Cardiac fibroblast (primary cell): ENCODE measurements at regions not wholly inside any gene's neighbourhood (a gene's known extent, or its start where the extent isn't known, plus 50 kb on each side); places are given as distances from the start of the nearest gene placed in this dataset.

Experiments used
- DNase-seq, 2 donors: peaks; one replicate each; pipeline versions ENCODE4 v3.0.0 to v3.0.0-alpha.2; 2010; ENCODE audit warnings: low read depth in 2 of 2
- H3K4me3 ChIP-seq, 2 donors: replicated peaks in 1 of 2; 1 replicate in 1 of 2; 2 replicates in 1 of 2; pipeline ENCODE4 v1.5.1; 2011; ENCODE audit warnings: low read depth in 2 of 2, low read length in 2 of 2, mild to moderate bottlenecking in 2 of 2, moderate library complexity in 1 of 2
- CTCF ChIP-seq: IDR thresholded peaks from one replicate; pipeline ENCODE4 v1.5.1; 2011; ENCODE audit warnings: low read depth, mild to moderate bottlenecking, low read length, inconsistent platforms

GRCh38 chr7:15751191-15751701 is 64.8 kb upstream of the MEOX2 start:
- TF ChIP-seq CTCF = no peak
- peak; percentile 45 to 86 for DNase-seq
- no peak overlapping the region for H3K4me3 ChIP-seq

GRCh38 chr7:15750727-15751126 is 64.2 kb upstream of the MEOX2 start:
- DNase-seq = no peak
- no peak overlapping the region for H3K4me3 ChIP-seq
- TF ChIP-seq CTCF = no peak

- no peak overlapping the region for H3K4me3 ChIP-seq
- peak in 1 of 2 donors; percentile 5 for DNase-seq
- no peak for TF ChIP-seq CTCF
Observed at GRCh38 chr7:15749631-15750030, 63.1 kb upstream of the MEOX2 start.

GRCh38 chr7:15747712-15748111 is 61.2 kb upstream of the MEOX2 start:
- H3K4me3 ChIP-seq = no peak overlapping the region
- no peak for TF ChIP-seq CTCF
- DNase-seq = no peak

- no peak for TF ChIP-seq CTCF
- DNase-seq = peak; percentile 27 to 69
- H3K4me3 ChIP-seq = no peak overlapping the region
Observed at GRCh38 chr7:15747301-15747700, 60.8 kb upstream of the MEOX2 start.

GRCh38 chr7:15743926-15744480 is 57.5 kb upstream of the MEOX2 start:
- no peak for TF ChIP-seq CTCF
- H3K4me3 ChIP-seq = no peak overlapping the region
- no peak for DNase-seq

GRCh38 chr7:15737601-15738000 is 51.1 kb upstream of the MEOX2 start:
- TF ChIP-seq CTCF = no peak
- peak; percentile 31 to 38 for DNase-seq
- H3K4me3 ChIP-seq = no peak overlapping the region
